ENCODE measurements at regions not wholly inside any gene's neighbourhood (a gene's known extent, or its start where the extent isn't known, plus 50 kb on each side); places are given as distances from the start of the nearest gene placed in this dataset.

GRCh38 chr13:47757466-47758080 is 243.5 kb downstream of the SUCLA2 start:
- H3K9me3 Mint-ChIP-seq: peaks cover 5% of the 10 kb centered on the region
- no peak overlapping the region for H3K27ac Mint-ChIP-seq
- H3K27me3 Mint-ChIP-seq (ENCODE audit: insufficient read depth): no peaks in the 10 kb centered on the region; the same call in 1 of the 2 replicates
- no peaks in the 10 kb centered on the region for H3K4me1 Mint-ChIP-seq (ENCODE audit: low read depth)
- no peak for TF ChIP-seq CTCF (IDR thresholded peaks at IDR 0.05)
- DNase-seq: no peak
- no peak overlapping the region for H3K4me3 Mint-ChIP-seq
- H3K36me3 Mint-ChIP-seq (ENCODE audit: low read depth): no peaks in the 10 kb centered on the region

GRCh38 chr13:47747901-47748300 is 253.2 kb downstream of the SUCLA2 start:
- Mint-ChIP-seq H3K4me3 (no peak overlapping the region), H3K9me3 (peaks cover 8% of the 10 kb centered on the region), H3K27ac (no peak overlapping the region), H3K27me3 (ENCODE audit: insufficient read depth) (peaks cover 2% of the 10 kb centered on the region; the same call in 1 of the 2 replicates), H3K36me3 (ENCODE audit: low read depth) (no peaks in the 10 kb centered on the region), H3K4me1 (ENCODE audit: low read depth) (no peaks in the 10 kb centered on the region)
- DNase-seq: no peak
- TF ChIP-seq CTCF (IDR thresholded peaks at IDR 0.05): no peak

GRCh38 chr13:47726394-47726793 is 274.7 kb downstream of the SUCLA2 start:
- Mint-ChIP-seq H3K36me3 (ENCODE audit: low read depth) (no peaks in the 10 kb centered on the region), H3K9me3 (peaks cover 8% of the 10 kb centered on the region; the same call in 1 of the 2 replicates), H3K27ac (no peak overlapping the region), H3K4me3 (no peak overlapping the region), H3K27me3 (ENCODE audit: insufficient read depth) (no peaks in the 10 kb centered on the region), H3K4me1 (ENCODE audit: low read depth) (no peaks in the 10 kb centered on the region)
- TF ChIP-seq CTCF (IDR thresholded peaks at IDR 0.05): no peak
- no peak for DNase-seq

GRCh38 chr13:47723898-47724297 is 277.2 kb downstream of the SUCLA2 start:
- Mint-ChIP-seq H3K9me3 (peaks cover 8% of the 10 kb centered on the region; the same call in 1 of the 2 replicates), H3K4me1 (ENCODE audit: low read depth) (no peaks in the 10 kb centered on the region), H3K36me3 (ENCODE audit: low read depth) (no peaks in the 10 kb centered on the region), H3K27ac (no peak overlapping the region), H3K27me3 (ENCODE audit: insufficient read depth) (peaks cover 3% of the 10 kb centered on the region; the same call in 1 of the 2 replicates), H3K4me3 (no peak overlapping the region)
- no peak for DNase-seq
- no peak for TF ChIP-seq CTCF (IDR thresholded peaks at IDR 0.05)

- H3K27me3 Mint-ChIP-seq (ENCODE audit: insufficient read depth): peaks cover 3% of the 10 kb centered on the region; the same call in 1 of the 2 replicates
- H3K9me3 Mint-ChIP-seq: no peaks in the 10 kb centered on the region; the same call in 1 of the 2 replicates
- no peaks in the 10 kb centered on the region for H3K36me3 Mint-ChIP-seq (ENCODE audit: low read depth)
- no peak overlapping the region for H3K4me3 Mint-ChIP-seq
- TF ChIP-seq CTCF (IDR thresholded peaks at IDR 0.05): no peak
- H3K27ac Mint-ChIP-seq: no peak overlapping the region
- DNase-seq: no peak
- no peaks in the 10 kb centered on the region for H3K4me1 Mint-ChIP-seq (ENCODE audit: low read depth)
These were observed 281.9 kb downstream of the SUCLA2 start for GRCh38 chr13:47719164-47719563.
